TTC549 (cell line): ENCODE measurements at regions not wholly inside any gene's neighbourhood (a gene's known extent, or its start where the extent isn't known, plus 50 kb on each side); places are given as distances from the start of the nearest gene placed in this dataset.
"Not testable (repeated sequence)": the region's sequence is repeated elsewhere in the genome, so short reads cannot be mapped to it uniquely, and the experiment has no call there.

Experiments
- FAIRE-seq: peaks from 2 replicates; lab custom pipeline; 2012; peaks lifted over from hg19 to GRCh38; lab: Jason Lieb, UNC

DNA sequence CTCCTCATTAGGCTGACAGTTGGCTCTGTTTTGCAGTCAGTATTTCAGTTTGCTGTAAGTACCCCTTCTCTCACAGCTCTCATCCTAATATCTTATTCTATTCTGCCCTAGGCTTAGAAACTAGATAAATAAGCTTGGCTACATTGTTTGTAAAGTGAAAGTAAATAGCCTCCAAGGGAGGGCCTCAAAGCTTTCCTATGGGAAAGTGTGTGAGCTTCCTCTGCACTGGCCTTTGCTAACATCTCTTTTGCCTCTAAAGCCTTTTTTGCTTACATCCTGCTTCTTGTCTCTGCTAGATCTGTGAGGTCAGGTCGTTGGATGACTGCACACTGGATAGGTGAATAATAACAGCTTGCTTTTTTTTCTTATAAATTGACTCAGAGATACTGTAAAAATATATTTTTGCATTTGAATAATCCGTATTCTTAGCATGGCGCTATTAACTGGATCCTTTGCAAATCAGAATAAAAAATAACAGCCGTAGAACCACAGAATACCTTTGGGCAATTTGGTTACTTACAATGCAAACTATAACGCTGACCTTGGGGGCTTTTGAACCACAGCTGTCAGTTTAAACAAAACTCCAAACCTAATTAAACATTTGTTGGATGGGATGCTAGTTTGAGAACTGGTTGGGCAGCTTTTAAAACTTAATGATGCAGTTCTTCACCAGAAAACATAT lies 55.1 kb downstream of the TTC6 start:
- no peak for FAIRE-seq

DNA sequence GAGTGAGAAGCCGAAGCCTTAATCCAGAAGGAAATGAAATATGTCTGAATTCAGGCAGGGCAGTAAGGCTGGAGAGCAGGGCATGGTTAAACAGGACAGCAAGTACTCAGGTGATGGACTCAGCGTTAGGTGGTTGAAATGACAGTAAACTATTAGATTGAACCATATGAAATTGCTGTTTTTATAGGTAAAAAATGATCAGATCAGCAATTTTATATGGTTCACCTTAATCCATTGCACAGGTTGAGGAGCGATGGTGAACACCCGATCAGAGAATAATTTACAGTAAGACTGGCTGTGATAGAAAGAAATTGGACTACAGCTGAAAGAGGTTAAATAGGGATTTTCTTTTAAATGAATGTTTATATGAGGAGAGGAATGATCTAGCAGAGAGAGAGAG lies 56.6 kb downstream of the TTC6 start:
- FAIRE-seq = no peak

- FAIRE-seq = no peak
Measured at GRCh38 chr14:37655418-37655817, 60.0 kb downstream of the TTC6 start.

- FAIRE-seq = no peak
Measured at GRCh38 chr14:37658156-37658555, 62.7 kb downstream of the TTC6 start.

- FAIRE-seq = no peak
Measured at GRCh38 chr14:37663498-37663897, 68.1 kb downstream of the TTC6 start.

GRCh38 chr14:37665479-37665878 lies 70.0 kb downstream of the TTC6 start:
- FAIRE-seq = no peak

DNA sequence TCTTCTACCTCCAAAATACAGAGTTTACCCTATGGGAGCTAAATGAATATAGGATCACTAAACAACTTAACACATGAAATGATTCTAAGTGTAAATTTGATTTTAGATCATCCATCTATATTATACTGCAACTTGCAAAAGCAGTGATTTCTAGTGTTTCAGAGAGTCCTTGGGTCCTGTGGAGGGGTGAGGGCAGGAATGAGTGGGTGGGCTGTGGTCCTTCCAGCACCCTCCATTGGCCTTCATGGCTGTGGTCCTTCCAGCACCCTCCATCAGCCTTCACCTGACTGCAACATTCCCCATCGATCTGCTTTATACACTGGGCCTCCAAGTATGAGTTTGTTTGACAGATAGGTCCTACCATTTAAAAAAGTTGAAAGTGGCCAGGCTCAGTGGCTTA lies 70.5 kb downstream of the TTC6 start:
- FAIRE-seq = no peak

DNA sequence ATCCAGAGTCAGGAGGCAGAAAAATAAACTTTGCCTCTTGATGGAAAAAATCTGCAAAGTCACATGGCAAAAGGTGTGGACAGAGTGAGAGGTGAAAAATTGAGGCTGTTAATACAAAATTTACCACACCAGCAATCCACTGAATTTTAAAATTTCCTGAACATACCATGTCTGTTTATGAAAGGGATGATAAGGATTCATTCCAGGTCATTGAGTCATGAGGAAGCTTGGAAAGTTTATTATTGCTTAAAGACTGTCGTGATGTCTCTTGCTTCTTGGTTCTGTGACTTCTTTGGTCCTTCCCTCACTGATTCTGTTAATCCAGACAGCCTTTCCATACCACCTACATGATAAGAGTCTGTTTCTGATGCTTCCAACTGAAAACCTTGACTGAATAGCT lies 73.2 kb downstream of the TTC6 start:
- FAIRE-seq = no peak

DNA sequence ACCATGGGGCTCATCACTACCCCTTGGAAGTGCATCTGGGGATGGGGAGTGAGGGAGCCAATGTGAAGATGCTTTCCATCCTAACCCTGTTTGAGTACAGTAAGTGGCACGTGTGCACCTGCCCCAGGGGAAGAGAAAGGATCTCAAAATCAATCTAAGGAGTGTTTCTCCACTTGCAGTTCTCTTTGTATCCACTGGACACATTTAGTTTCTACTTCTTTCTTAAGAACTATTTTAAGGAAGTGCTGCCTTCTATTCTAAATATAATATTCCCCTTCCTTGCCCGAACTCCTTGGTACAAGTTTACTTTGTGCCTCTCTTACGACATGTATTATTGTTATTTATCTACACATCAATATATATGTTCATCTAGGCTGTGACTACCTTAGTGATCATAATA lies 73.8 kb downstream of the TTC6 start:
- no peak for FAIRE-seq

- FAIRE-seq = no peak
Measured at GRCh38 chr14:37673439-37673838, 78.0 kb downstream of the TTC6 start.

DNA sequence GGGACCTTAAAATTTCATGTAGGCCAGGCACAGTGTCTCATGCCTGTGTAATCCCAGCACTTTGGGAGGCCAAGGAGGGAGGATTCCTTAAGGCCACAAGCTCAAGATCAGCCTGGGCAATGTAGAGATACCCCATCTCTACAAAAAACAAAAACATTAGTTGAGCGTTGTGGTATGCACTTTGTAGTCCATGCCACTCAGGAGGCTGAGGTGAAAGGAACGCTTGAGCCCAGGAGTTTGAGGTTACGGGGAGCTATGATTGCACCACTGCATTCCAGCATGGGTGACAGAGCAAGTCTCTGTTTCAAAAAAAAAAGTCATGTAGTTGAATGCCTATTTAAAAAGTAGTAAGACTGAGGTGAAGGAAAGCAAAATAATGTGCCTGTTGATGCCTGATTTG lies 83.5 kb downstream of the TTC6 start:
- no peak for FAIRE-seq

DNA sequence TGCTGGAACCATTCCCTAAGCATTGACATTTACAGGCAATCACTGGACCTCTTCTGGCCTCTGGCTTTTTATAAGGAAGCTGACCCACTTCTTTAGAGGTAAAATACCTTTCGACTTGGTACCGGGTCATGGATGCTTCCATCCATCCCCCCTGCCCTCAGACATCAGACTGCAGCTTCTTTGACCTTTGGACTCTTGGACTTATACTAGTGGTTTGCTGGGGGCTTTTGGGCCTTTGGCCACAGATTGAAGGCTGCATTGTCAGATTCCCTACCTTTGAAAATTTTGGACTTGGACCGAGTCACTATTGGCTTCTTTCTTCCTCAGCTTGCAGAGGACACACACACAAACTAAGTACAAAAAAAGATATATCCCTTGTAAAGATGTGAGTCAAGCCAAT lies 86.1 kb downstream of the TTC6 start:
- FAIRE-seq = no peak

- FAIRE-seq = not testable (repeated sequence)
Measured at GRCh38 chr14:37692680-37693079, 97.3 kb downstream of the TTC6 start.

GRCh38 chr14:37693420-37693819 lies 98.0 kb downstream of the TTC6 start:
- not testable (repeated sequence) for FAIRE-seq

- no peak for FAIRE-seq
Measured at GRCh38 chr14:37695866-37696265, 100.4 kb downstream of the TTC6 start.

GRCh38 chr14:37697489-37698121 lies 102.2 kb downstream of the TTC6 start:
- no peak for FAIRE-seq

- FAIRE-seq = no peak
Measured at GRCh38 chr14:37698840-37699777, 103.7 kb downstream of the TTC6 start.

DNA sequence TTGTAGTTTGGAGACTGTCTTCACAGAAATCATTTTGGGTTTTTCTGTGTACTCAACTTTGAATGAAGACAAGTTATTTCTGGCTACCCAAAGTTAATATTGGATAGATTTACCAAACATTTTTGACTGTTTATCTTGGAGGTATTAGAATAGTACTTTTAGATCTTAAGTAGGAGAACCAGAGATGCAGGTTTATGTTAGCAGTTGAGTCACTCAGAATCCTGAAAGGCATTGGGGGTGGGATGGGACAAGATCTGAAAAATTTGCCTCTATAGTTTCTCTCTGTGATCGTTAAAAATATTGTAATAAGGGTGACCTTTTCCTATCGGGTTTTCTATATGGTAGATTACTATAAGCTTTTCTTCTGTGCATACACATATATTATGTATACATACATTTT lies 112.3 kb downstream of the TTC6 start:
- no peak for FAIRE-seq

DNA sequence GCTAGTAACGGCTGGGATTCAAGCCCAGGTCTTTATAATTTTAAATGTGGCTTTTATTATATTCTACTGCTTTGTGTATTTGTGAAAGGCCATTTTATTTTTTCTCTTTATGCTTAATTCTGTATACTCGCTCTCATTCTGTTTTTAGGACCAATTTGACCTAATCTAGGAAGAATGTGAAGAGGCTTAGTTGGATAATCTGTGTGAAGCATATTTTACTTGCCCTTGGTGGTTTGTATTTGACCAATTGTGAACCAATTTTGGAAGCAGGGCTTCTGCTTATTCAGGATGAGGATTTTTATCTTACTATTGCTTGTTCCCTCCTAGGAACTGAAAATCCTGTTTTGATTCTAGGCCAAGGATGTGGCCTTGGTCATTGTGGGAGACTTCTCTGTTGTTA lies 113.1 kb downstream of the TTC6 start:
- no peak for FAIRE-seq

DNA sequence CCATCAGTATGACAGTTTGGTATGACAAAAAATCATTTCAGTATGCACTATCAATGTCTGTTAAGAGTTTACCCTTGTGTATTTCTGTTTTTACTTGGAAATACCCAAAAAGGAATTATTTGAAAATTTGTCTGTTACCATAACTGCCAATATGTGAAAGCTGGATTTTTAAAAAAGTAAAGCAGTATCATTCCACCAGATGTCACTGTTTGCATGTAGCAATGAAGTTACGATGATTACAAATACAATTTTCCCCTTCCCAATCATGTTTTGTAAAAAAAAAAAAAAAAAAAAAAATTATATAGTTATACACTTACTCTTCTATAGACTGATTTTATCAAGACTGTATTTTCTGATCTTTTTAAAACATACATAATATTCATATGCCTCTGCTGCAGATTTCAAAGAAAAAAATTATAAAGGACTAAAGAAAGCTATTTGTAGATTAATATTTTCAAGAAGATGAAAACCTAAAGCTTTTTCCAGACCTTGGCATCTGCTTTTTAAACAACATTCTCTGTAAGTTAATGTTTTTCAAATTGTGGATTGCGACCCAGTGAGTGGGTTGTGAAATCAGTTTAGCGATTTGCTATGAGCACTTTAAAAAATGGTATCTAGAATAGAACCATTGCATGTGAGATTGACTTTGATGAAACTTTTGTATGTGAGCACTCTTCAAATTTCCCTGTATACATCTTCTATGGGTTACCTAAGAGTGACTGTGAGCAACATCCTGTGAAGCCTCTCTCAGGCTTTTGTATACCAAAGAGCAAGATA lies 114.2 kb downstream of the TTC6 start:
- FAIRE-seq = peak; percentile 37

DNA sequence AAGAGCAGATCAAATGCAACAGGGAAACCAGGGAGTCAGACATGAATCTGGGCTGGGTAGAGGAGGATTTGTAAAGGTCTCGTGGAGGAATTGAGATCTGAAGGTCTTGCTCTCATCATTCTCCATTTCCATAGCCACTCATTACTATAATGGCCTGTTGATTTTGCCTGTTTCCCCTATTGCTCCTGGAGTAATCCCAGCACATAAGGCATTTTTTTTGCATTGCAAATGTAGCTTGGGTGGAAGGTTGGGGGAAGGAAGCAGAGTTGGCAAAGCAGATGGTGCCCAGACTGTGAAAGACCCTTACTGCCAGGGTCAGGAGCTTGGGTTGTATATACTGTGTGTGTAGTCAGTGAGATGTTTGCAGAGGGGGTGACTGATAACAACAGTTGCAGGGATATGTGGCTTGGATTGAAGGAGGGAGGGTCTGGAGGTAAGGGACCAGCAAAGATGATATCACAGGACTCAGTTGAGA lies 116.0 kb downstream of the TTC6 start:
- FAIRE-seq = no peak

GRCh38 chr14:37711831-37712475 lies 116.5 kb downstream of the TTC6 start:
- FAIRE-seq = no peak
